Loucy (cell line): ENCODE measurements at regions not wholly inside any gene's neighbourhood (a gene's known extent, or its start where the extent isn't known, plus 50 kb on each side); places are given as distances from the start of the nearest gene placed in this dataset.

Experiments
- H2AFZ ChIP-seq: fragments of 200-600 bp; sonication (generic); 2 replicates; pipeline ENCODE4 v1.6.0; 2016; ENCODE audit warnings: antibody characterized with exemption, mild to moderate bottlenecking, low read length, moderate library complexity
- H3F3A ChIP-seq: fragments of 200-600 bp; 2 replicates; pipeline ENCODE4 v1.6.0; 2016; ENCODE audit warnings: antibody characterized with exemption, low read depth, mild to moderate bottlenecking
- H3K27me3 ChIP-seq: fragments of 200-600 bp; sonication (generic); 2 replicates; pipeline ENCODE4 v1.6.1; 2014; ENCODE audit warnings: low read length, mild to moderate bottlenecking; ENCODE audit not compliant: insufficient read depth, poor library complexity, severe bottlenecking
- H3K36me3 ChIP-seq: fragments of 200-600 bp; sonication (generic); 2 replicates; pipeline ENCODE4 v1.6.1; 2016; ENCODE audit warnings: low read length; ENCODE audit not compliant: insufficient read depth
- H3K4me1 ChIP-seq: fragments of 200-600 bp; sonication (generic); 2 replicates; pipeline ENCODE4 v1.5.1; 2014; ENCODE audit warnings: low read length, mild to moderate bottlenecking; ENCODE audit not compliant: insufficient read depth, poor library complexity, severe bottlenecking
- H3K4me2 ChIP-seq: fragments of 200-600 bp; sonication (generic); 2 replicates; pipeline ENCODE4 v1.6.0; 2014; ENCODE audit warnings: antibody characterized with exemption, low read length, low read depth, mild to moderate bottlenecking; ENCODE audit not compliant: poor library complexity, severe bottlenecking
- H3K4me3 ChIP-seq: fragments of 200-600 bp; sonication (generic); 2 replicates; pipeline ENCODE4 v1.5.1; 2014; ENCODE audit warnings: low read length, mild to moderate bottlenecking, mixed read lengths; ENCODE audit not compliant: poor library complexity, severe bottlenecking
- H3K79me2 ChIP-seq: fragments of 200-600 bp; sonication (generic); 2 replicates; pipeline ENCODE4 v1.6.1; 2014; ENCODE audit warnings: low read length; ENCODE audit not compliant: insufficient read depth
- H3K9ac ChIP-seq: fragments of 200-600 bp; sonication (generic); 2 replicates; pipeline ENCODE4 v1.6.0; 2014; ENCODE audit warnings: mild to moderate bottlenecking, low read depth, low read length, moderate library complexity; ENCODE audit not compliant: poor library complexity, severe bottlenecking
- H3K9me2 ChIP-seq: fragments of 200-600 bp; sonication (generic); replicated peaks from 2 replicates; pipeline ENCODE4 v1.6.1; 2016; ENCODE audit warnings: low read depth, low read length, mixed read lengths
- H3K9me3 ChIP-seq: fragments of 200-600 bp; sonication (generic); 2 replicates; pipeline ENCODE4 v1.6.1; 2014; ENCODE audit warnings: mild to moderate bottlenecking, antibody characterized with exemption, low read length, low read depth; ENCODE audit not compliant: insufficient read depth
- H4K20me1 ChIP-seq: fragments of 200-600 bp; sonication (generic); 2 replicates; pipeline ENCODE4 v1.6.0; 2014; ENCODE audit warnings: antibody characterized with exemption, low read length, mild to moderate bottlenecking; ENCODE audit not compliant: insufficient read depth, poor library complexity, severe bottlenecking
- CTCF ChIP-seq: fragments of 200-600 bp; sonication (generic); conservative IDR thresholded peaks from 2 replicates; pipeline ENCODE4 v1.5.1; 2014; ENCODE audit warnings: mild to moderate bottlenecking, antibody characterized with exemption, low read length
- EZH2phosphoT487 ChIP-seq: fragments of 200-600 bp; IDR thresholded peaks from 2 replicates; pipeline ENCODE4 v1.6.1; 2018; ENCODE audit warnings: antibody characterized with exemption, mild to moderate bottlenecking, moderate library complexity, borderline replicate concordance

- H3K36me3 ChIP-seq: no peaks in the 10 kb centered on the region
- no peaks in the 10 kb centered on the region for H4K20me1 ChIP-seq
- H3K79me2 ChIP-seq: no peaks in the 10 kb centered on the region
- no peak overlapping the region for H3K4me3 ChIP-seq
- H3K9me2 ChIP-seq: no peaks in the 10 kb centered on the region
- no peaks in the 10 kb centered on the region for H3K4me1 ChIP-seq
- no peaks in the 10 kb centered on the region for H3F3A ChIP-seq
- no peak overlapping the region for H3K9ac ChIP-seq
- no peak for TF ChIP-seq EZH2phosphoT487
- no peak for TF ChIP-seq CTCF
- H3K4me2 ChIP-seq: no peak overlapping the region
- no peaks in the 10 kb centered on the region for H3K27me3 ChIP-seq
- no peak overlapping the region for H2AFZ ChIP-seq
- no peaks in the 10 kb centered on the region for H3K9me3 ChIP-seq
Observed at GRCh38 chrX:125786316-125786715, 379.8 kb downstream of the DCAF12L2 start.

GRCh38 chrX:125791787-125792186, 374.3 kb downstream of the DCAF12L2 start:
- Histone ChIP-seq H3K4me2 (no peak overlapping the region), H3K9me3 (no peaks in the 10 kb centered on the region), H2AFZ (no peak overlapping the region), H3K9me2 (no peaks in the 10 kb centered on the region), H3F3A (no peaks in the 10 kb centered on the region), H3K36me3 (no peaks in the 10 kb centered on the region), H3K4me3 (no peak overlapping the region), H3K4me1 (no peaks in the 10 kb centered on the region), H4K20me1 (no peaks in the 10 kb centered on the region), H3K27me3 (no peaks in the 10 kb centered on the region), H3K79me2 (no peaks in the 10 kb centered on the region), H3K9ac (no peak overlapping the region)
- TF ChIP-seq CTCF (no peak), EZH2phosphoT487 (no peak)

- Histone ChIP-seq H3K4me1 (no peaks in the 10 kb centered on the region), H3F3A (no peaks in the 10 kb centered on the region), H3K4me2 (no peak overlapping the region), H3K36me3 (no peaks in the 10 kb centered on the region), H3K9ac (no peak overlapping the region), H2AFZ (no peak overlapping the region), H3K9me2 (no peaks in the 10 kb centered on the region), H3K9me3 (no peaks in the 10 kb centered on the region), H4K20me1 (no peaks in the 10 kb centered on the region), H3K79me2 (no peaks in the 10 kb centered on the region), H3K4me3 (no peak overlapping the region), H3K27me3 (no peaks in the 10 kb centered on the region)
- TF ChIP-seq EZH2phosphoT487 (no peak), CTCF (no peak)
Observed at GRCh38 chrX:125810856-125811255, 355.2 kb downstream of the DCAF12L2 start.
